ENCODE measurements at regions not wholly inside any gene's neighbourhood (a gene's known extent, or its start where the extent isn't known, plus 50 kb on each side); places are given as distances from the start of the nearest gene placed in this dataset.

DNA sequence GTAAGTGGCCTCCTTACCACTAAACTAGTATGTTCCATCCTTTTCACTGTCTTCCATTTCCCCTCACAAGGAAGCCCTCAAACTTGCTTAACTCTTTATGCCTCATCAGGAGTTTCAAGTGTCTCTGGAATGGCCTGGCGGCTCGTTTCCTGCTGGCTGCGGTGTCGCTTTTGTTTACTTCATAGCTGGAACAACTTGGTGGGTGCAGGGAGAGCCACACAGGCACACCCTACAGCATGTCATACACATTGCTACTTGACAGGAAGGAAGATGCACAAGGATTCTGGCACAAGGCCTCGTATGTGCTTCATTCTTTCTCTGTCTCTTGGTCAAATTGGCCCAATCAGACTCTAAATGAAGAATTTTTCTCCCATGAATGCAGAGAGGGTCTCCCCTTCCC, 488.3 kb downstream of the FOXO1 start:
- no peak for DNase-seq (ENCODE audit: low spot score in 2 of 2)
- TF ChIP-seq, protein P1, sequence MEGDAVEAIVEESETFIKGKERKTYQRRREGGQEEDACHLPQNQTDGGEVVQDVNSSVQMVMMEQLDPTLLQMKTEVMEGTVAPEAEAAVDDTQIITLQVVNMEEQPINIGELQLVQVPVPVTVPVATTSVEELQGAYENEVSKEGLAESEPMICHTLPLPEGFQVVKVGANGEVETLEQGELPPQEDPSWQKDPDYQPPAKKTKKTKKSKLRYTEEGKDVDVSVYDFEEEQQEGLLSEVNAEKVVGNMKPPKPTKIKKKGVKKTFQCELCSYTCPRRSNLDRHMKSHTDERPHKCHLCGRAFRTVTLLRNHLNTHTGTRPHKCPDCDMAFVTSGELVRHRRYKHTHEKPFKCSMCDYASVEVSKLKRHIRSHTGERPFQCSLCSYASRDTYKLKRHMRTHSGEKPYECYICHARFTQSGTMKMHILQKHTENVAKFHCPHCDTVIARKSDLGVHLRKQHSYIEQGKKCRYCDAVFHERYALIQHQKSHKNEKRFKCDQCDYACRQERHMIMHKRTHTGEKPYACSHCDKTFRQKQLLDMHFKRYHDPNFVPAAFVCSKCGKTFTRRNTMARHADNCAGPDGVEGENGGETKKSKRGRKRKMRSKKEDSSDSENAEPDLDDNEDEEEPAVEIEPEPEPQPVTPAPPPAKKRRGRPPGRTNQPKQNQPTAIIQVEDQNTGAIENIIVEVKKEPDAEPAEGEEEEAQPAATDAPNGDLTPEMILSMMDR (IDR thresholded peaks at IDR 0.05), result no peak
- TF ChIP-seq POLR2A (IDR thresholded peaks at IDR 0.05) (no peak), POLR2AphosphoS5 (IDR thresholded peaks at IDR 0.05) (no peak)
- H3K27ac ChIP-seq, result no peak overlapping the region

DNA sequence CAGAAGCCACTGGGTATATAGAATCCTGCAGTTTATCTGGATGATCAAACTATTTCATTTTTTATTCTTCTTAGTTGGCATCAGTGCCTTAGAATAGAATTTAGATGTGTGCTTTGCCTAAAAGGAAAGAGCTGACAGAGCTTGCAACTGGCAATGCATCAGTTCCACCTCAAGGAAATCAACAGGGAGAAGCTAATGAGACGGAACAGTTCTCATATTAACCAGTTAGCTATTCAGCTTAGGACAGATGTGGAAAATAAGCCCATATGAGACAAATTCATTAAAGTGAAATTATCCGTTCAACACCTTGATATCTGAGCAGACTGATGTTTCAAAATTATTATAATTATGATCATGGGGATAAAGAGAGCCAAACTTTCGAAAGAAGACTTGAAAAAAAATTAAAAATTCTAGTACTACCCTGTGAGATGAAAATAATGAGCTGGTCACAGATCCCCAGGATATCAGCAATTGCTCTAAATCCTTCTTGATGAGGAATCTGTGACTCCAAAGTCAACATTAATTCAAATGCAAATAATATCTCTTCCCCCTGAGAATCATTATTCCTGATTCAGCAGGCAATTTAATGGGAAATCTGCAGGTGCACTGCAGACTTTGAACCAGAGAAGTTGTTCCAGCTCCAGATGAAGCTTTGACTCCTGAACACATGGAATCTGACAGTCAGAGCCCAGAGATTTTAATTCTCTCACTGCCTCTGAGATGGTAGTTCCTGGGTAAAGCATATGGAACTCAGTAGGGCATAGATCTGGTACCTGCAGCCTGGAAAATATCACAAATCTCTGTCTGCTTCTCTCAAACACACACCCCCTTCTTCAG, 486.8 kb downstream of the FOXO1 start:
- TF ChIP-seq POLR2A (IDR thresholded peaks at IDR 0.05) (no peak), POLR2AphosphoS5 (IDR thresholded peaks at IDR 0.05) (no peak)
- TF ChIP-seq, protein P1 (IDR thresholded peaks at IDR 0.05), result no peak
- Histone ChIP-seq H3K4me1 (no peaks in the 10 kb centered on the region), H3K27ac (no peak overlapping the region), H3K36me3 (no peaks in the 10 kb centered on the region), H3K27me3 (no peaks in the 10 kb centered on the region), H3K4me3 (no peak overlapping the region), H3K9me3 (no peaks in the 10 kb centered on the region)
- intact Hi-C loops (cut with DNase I; ENCODE audit: low total_unique reads), result no loop called here
- no peak for DNase-seq (ENCODE audit: low spot score in 2 of 2)

More for the DNA sequence above, 488.3 kb downstream of the FOXO1 start:
- Histone ChIP-seq H3K4me3 (no peak overlapping the region), H3K27me3 (no peaks in the 10 kb centered on the region), H3K9me3 (no peaks in the 10 kb centered on the region), H3K36me3 (no peaks in the 10 kb centered on the region), H3K4me1 (no peaks in the 10 kb centered on the region)
- intact Hi-C loops (cut with DNase I; ENCODE audit: low total_unique reads), result no loop called here

DNA sequence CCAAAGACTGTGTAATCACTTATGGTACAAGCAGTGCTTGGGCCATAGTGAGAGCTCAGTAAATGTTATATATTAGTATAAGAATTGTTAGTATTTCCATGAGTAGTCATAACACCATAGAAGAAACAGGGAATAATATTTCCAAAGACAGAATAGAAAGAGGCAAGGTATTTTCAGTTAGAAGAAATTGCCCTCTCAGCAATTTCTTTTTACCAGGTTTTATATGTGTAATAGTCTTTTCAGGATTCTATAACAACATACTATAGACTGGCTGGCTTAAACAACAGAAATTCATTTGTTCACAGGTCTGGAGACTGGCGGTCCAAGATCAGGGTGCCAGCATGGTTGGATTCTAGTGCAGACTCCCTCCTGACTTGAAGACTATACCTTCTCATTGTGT, 485.7 kb downstream of the FOXO1 start:
- Histone ChIP-seq H3K9me3 (no peaks in the 10 kb centered on the region), H3K27me3 (no peaks in the 10 kb centered on the region), H3K4me3 (no peak overlapping the region), H3K4me1 (no peaks in the 10 kb centered on the region), H3K36me3 (no peaks in the 10 kb centered on the region), H3K27ac (no peak overlapping the region)
- no peak for TF ChIP-seq POLR2A (IDR thresholded peaks at IDR 0.05)
- TF ChIP-seq, protein P1 (IDR thresholded peaks at IDR 0.05), result no peak
- TF ChIP-seq POLR2AphosphoS5 (IDR thresholded peaks at IDR 0.05), result no peak
- no peak for DNase-seq (ENCODE audit: low spot score in 2 of 2)
- intact Hi-C loops (cut with DNase I; ENCODE audit: low total_unique reads), result no loop called here

DNA sequence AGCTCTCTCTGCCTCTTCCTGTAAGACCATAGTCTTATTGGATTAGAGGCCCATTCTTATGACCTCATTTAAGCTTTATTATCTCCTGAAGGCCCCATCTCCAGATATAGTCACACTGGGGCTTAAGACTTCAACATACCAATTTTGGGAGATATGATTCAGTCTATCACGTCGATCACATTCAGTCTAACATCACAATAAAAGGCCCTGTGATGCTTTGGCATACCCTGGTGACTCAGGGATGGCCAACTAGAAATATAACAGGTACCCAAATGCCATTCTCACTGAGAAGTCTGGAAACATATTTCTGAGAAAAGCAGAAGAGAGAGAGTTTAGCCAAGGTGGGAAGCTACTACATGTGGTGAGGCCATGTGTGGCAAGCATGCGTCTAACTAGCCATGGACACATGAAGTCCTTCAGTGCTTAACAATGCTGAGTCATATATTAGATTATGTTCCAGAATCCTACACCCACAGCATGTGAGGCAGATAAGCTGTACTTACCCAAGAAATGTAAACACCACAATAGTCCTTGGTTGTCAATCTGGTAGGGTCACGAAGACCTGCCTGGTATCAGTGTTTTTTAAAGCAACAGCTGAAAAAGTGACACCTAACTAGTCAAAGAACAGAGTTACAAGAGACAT, 485.1 kb downstream of the FOXO1 start:
- Histone ChIP-seq H3K9me3 (no peaks in the 10 kb centered on the region), H3K36me3 (no peaks in the 10 kb centered on the region), H3K27me3 (no peaks in the 10 kb centered on the region), H3K4me1 (no peaks in the 10 kb centered on the region), H3K4me3 (no peak overlapping the region), H3K27ac (no peak overlapping the region)
- DNase-seq (ENCODE audit: low spot score in 2 of 2), result no peak
- intact Hi-C loops (cut with DNase I; ENCODE audit: low total_unique reads), result no loop called here
- TF ChIP-seq POLR2AphosphoS5 (IDR thresholded peaks at IDR 0.05) (no peak), POLR2A (IDR thresholded peaks at IDR 0.05) (no peak)
- TF ChIP-seq, protein P1 (IDR thresholded peaks at IDR 0.05), result no peak

DNA sequence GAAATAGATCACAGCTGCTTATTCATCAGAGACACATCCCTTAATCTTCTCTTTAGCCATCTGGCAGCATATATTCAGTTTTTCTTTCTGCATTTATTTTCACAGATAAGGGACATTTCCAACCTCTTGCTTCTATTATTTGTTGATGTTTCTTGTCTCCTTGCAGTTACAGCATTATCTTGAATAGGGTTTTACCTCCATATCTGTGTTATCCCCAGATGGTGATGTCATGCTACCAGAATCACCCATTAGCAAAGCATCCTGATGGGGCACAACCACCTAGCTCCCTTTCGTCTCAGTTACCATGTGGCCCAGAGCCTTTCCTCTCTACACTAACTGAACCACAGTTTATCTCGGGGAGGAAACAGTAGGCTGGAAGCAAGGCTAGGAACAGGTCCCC, 483.9 kb downstream of the FOXO1 start:
- intact Hi-C loops (cut with DNase I; ENCODE audit: low total_unique reads), result no loop called here

More for the DNA sequence above, 483.9 kb downstream of the FOXO1 start:
- H3K27ac ChIP-seq, result no peak overlapping the region
- no peak for DNase-seq (ENCODE audit: low spot score in 2 of 2)
- H3K4me3 ChIP-seq, result no peak overlapping the region
- no peaks in the 10 kb centered on the region for H3K9me3 ChIP-seq
- H3K4me1 ChIP-seq, result no peaks in the 10 kb centered on the region
- TF ChIP-seq POLR2AphosphoS5 (IDR thresholded peaks at IDR 0.05), result no peak
- TF ChIP-seq, protein P1 (IDR thresholded peaks at IDR 0.05), result no peak
- TF ChIP-seq POLR2A (IDR thresholded peaks at IDR 0.05), result no peak
- H3K27me3 ChIP-seq, result no peaks in the 10 kb centered on the region
- no peaks in the 10 kb centered on the region for H3K36me3 ChIP-seq

Data from breast epithelium (tissue), 4 donors.